OCI-LY7 (cell line): ENCODE measurements at regions not wholly inside any gene's neighbourhood (a gene's known extent, or its start where the extent isn't known, plus 50 kb on each side); places are given as distances from the start of the nearest gene placed in this dataset.

Experiments
- CTCF ChIP-seq: fragments of 200-600 bp; sonication (generic); conservative IDR thresholded peaks from 2 replicates; pipeline ENCODE4 v1.5.1; 2014; ENCODE audit warnings: mild to moderate bottlenecking, antibody characterized with exemption, low read length, moderate library complexity, mixed read lengths
- EZH2phosphoT487 ChIP-seq: fragments of 200-600 bp; sonication (generic); IDR thresholded peaks from 2 replicates; pipeline ENCODE4 v1.6.1; 2018; ENCODE audit warnings: low read depth, borderline replicate concordance, mild to moderate bottlenecking, mixed run types, antibody characterized with exemption, low read length, moderate library complexity, mixed read lengths

GRCh38 chr3:177683586-177683985 lies 486.3 kb upstream of the TBL1XR1 start:
- no peak for TF ChIP-seq CTCF
- no peak for TF ChIP-seq EZH2phosphoT487
